Left lung (tissue), 4 donors: ENCODE measurements at regions not wholly inside any gene's neighbourhood (a gene's known extent, or its start where the extent isn't known, plus 50 kb on each side); places are given as distances from the start of the nearest gene placed in this dataset.

Source experiments
- ATAC-seq: fragments of 200-7000 bp; cut with Tn5 transposase; one replicate; pipeline ENCODE4 v1.9.1; 2020; ENCODE audit warnings: moderate library complexity
- DNase-seq, 4 donors: peaks; one replicate each; pipeline ENCODE4 v3.0.0-alpha.2; 2013 to 2020
- H3K27ac ChIP-seq, 2 donors: fragments of 200-600 bp; sonication (generic) in 1 of 2; one replicate each; pipeline versions ENCODE4 v1.5.0 to v1.8.0; 2020 to 2021
- H3K27me3 ChIP-seq, 2 donors: fragments of 200-600 bp; sonication (generic) in 1 of 2; one replicate each; pipeline versions ENCODE4 v1.5.0 to v1.8.0; 2020 to 2021
- H3K36me3 ChIP-seq, 2 donors: fragments of 200-600 bp; sonication (generic) in 1 of 2; one replicate each; pipeline versions ENCODE4 v1.5.0 to v1.8.0; 2020 to 2021
- H3K4me1 ChIP-seq, 2 donors: fragments of 200-600 bp; one replicate each; pipeline ENCODE4 v1.8.0; 2021
- H3K4me3 ChIP-seq, 2 donors: fragments of 200-600 bp; sonication (generic) in 1 of 2; one replicate each; pipeline versions ENCODE4 v1.5.0 to v1.8.0; 2020 to 2021; ENCODE audit warnings: mild to moderate bottlenecking in 1 of 2
- H3K9me3 ChIP-seq, 2 donors: fragments of 200-600 bp; sonication (generic) in 1 of 2; one replicate each; pipeline versions ENCODE4 v1.5.0 to v1.8.0; 2020 to 2021
- CTCF ChIP-seq, 2 donors: fragments of 200-600 bp; sonication (generic) in 1 of 2; IDR thresholded peaks; one replicate each; pipeline versions ENCODE4 v1.5.0 to v1.8.0; 2021; ENCODE audit warnings: antibody characterized with exemption in 2 of 2
- intact Hi-C, 2 donors: fragments of 100-400 bp; cut with DNase I; formaldehyde crosslinking; loops; one replicate each; pipeline versions ENCODE4 v1.11.2 to v1.14.2; 2022
- donor health status: DM: no; HTN: yes; CAD: no.
- donor health status: DM: no; HTN: no; CAD: no.

- DNase-seq = no peak
- no peak overlapping the region for H3K27ac ChIP-seq
- H3K4me1 ChIP-seq = no peaks in the 10 kb centered on the region
- H3K27me3 ChIP-seq = no peaks in the 10 kb centered on the region
- peaks cover 0 to 2% of the 10 kb centered on the region in 2 donors for H3K9me3 ChIP-seq
- TF ChIP-seq CTCF (IDR thresholded peaks at IDR 0.05) = no peak
- no peaks in the 10 kb centered on the region for H3K36me3 ChIP-seq
- H3K4me3 ChIP-seq = no peak overlapping the region
- no peak for ATAC-seq
- intact Hi-C loops = no loop called here
Measured at GRCh38 chr4:120225527-120225926, 158.9 kb upstream of the MAD2L1 start.

GRCh38 chr4:120218981-120219380 is 152.3 kb upstream of the MAD2L1 start:
- Histone ChIP-seq H3K9me3 (peaks cover 0 to 11% of the 10 kb centered on the region in 2 donors), H3K36me3 (no peaks in the 10 kb centered on the region), H3K4me3 (no peak overlapping the region), H3K4me1 (no peaks in the 10 kb centered on the region), H3K27me3 (no peaks in the 10 kb centered on the region), H3K27ac (no peak overlapping the region)
- intact Hi-C loops = no loop called here
- ATAC-seq (no peak), DNase-seq (no peak)
- no peak for TF ChIP-seq CTCF (IDR thresholded peaks at IDR 0.05)

GRCh38 chr4:120215350-120215749 is 148.7 kb upstream of the MAD2L1 start:
- H3K4me3 ChIP-seq = no peak overlapping the region
- intact Hi-C loops = no loop called here
- no peaks in the 10 kb centered on the region for H3K4me1 ChIP-seq
- DNase-seq (no peak), ATAC-seq (no peak)
- no peak overlapping the region for H3K27ac ChIP-seq
- no peaks in the 10 kb centered on the region for H3K36me3 ChIP-seq
- H3K9me3 ChIP-seq = peaks cover 0 to 9% of the 10 kb centered on the region in 2 donors
- no peaks in the 10 kb centered on the region for H3K27me3 ChIP-seq
- no peak for TF ChIP-seq CTCF (IDR thresholded peaks at IDR 0.05)

GRCh38 chr4:120211408-120212015 is 144.9 kb upstream of the MAD2L1 start:
- intact Hi-C loops = no loop called here
- no peak overlapping the region for H3K4me3 ChIP-seq
- ATAC-seq (no peak), DNase-seq (no peak)
- no peak overlapping the region for H3K27ac ChIP-seq
- H3K36me3 ChIP-seq = no peaks in the 10 kb centered on the region
- H3K4me1 ChIP-seq = no peaks in the 10 kb centered on the region
- H3K27me3 ChIP-seq = no peaks in the 10 kb centered on the region
- no peak for TF ChIP-seq CTCF (IDR thresholded peaks at IDR 0.05)
- no peaks in the 10 kb centered on the region for H3K9me3 ChIP-seq

- Histone ChIP-seq H3K4me1 (no peaks in the 10 kb centered on the region), H3K36me3 (no peaks in the 10 kb centered on the region), H3K27ac (no peak overlapping the region), H3K27me3 (no peaks in the 10 kb centered on the region), H3K4me3 (no peak overlapping the region), H3K9me3 (no peaks in the 10 kb centered on the region)
- DNase-seq (no peak), ATAC-seq (no peak)
- intact Hi-C loops = no loop called here
- TF ChIP-seq CTCF (IDR thresholded peaks at IDR 0.05) = no peak
Measured at GRCh38 chr4:120209706-120210105, 143.1 kb upstream of the MAD2L1 start.
